ENCODE measurements at regions not wholly inside any gene's neighbourhood (a gene's known extent, or its start where the extent isn't known, plus 50 kb on each side); places are given as distances from the start of the nearest gene placed in this dataset.

- no peaks in the 10 kb centered on the region for H3K79me2 ChIP-seq (ENCODE audit: control insufficient read depth, low read length)
- no peaks in the 10 kb centered on the region for H3K4me1 ChIP-seq (ENCODE audit: control insufficient read depth, low read length)
- H4K20me1 ChIP-seq (ENCODE audit: control insufficient read depth, insufficient read depth, low read depth, low read length): no peaks in the 10 kb centered on the region
- TF ChIP-seq, protein P1, sequence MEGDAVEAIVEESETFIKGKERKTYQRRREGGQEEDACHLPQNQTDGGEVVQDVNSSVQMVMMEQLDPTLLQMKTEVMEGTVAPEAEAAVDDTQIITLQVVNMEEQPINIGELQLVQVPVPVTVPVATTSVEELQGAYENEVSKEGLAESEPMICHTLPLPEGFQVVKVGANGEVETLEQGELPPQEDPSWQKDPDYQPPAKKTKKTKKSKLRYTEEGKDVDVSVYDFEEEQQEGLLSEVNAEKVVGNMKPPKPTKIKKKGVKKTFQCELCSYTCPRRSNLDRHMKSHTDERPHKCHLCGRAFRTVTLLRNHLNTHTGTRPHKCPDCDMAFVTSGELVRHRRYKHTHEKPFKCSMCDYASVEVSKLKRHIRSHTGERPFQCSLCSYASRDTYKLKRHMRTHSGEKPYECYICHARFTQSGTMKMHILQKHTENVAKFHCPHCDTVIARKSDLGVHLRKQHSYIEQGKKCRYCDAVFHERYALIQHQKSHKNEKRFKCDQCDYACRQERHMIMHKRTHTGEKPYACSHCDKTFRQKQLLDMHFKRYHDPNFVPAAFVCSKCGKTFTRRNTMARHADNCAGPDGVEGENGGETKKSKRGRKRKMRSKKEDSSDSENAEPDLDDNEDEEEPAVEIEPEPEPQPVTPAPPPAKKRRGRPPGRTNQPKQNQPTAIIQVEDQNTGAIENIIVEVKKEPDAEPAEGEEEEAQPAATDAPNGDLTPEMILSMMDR (IDR thresholded peaks at IDR 0.05; ENCODE audit: low read depth, low read length, poor library complexity, severe bottlenecking): no peak
- no peak for TF ChIP-seq EZH2phosphoT487 (IDR thresholded peaks at IDR 0.05; ENCODE audit: borderline replicate concordance, low read length)
- no peak overlapping the region for H3K27ac ChIP-seq (ENCODE audit: low read depth, low read length)
- no peaks in the 10 kb centered on the region for H3K9me3 ChIP-seq (ENCODE audit: control insufficient read depth, insufficient read depth, low read length)
- no peaks in the 10 kb centered on the region for H3K27me3 ChIP-seq (ENCODE audit: control insufficient read depth, low read length)
- H3F3A ChIP-seq (ENCODE audit: control insufficient read depth, insufficient read depth): no peaks in the 10 kb centered on the region
- no peak overlapping the region for H3K4me3 ChIP-seq (ENCODE audit: low read length)
- no peaks in the 10 kb centered on the region for H3K9me2 ChIP-seq (replicated peaks; ENCODE audit: control insufficient read depth, low read length)
- no peak overlapping the region for H3K4me2 ChIP-seq (ENCODE audit: low read length)
- no peaks in the 10 kb centered on the region for H3K36me3 ChIP-seq (ENCODE audit: control insufficient read depth, low read length)
Measured at GRCh38 chr14:31953210-31953609, 123.9 kb upstream of the ARHGAP5 start.

DNA sequence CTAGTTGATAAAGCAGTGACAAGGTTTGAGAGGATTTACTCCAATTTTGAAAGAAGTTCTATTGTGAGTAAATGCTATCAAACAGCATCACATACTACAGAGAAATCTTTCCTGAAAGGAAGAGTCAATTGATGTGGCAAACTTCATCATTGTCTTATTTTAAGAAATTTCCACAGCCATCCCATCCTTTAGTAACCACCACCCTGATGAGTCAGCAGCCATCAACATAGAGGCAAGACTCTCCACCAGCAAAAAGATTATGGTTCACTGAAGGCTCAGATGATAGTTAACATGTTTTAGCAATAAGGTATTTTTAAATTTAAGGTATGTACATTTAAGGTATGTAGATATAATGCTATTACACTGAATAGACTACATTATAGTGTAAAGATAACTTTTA is 122.1 kb upstream of the ARHGAP5 start:
- H3K27ac ChIP-seq (ENCODE audit: low read depth, low read length): no peak overlapping the region
- no peaks in the 10 kb centered on the region for H3K4me1 ChIP-seq (ENCODE audit: control insufficient read depth, low read length)
- no peaks in the 10 kb centered on the region for H4K20me1 ChIP-seq (ENCODE audit: control insufficient read depth, insufficient read depth, low read depth, low read length)
- no peaks in the 10 kb centered on the region for H3K36me3 ChIP-seq (ENCODE audit: control insufficient read depth, low read length)
- H3K9me3 ChIP-seq (ENCODE audit: control insufficient read depth, insufficient read depth, low read length): no peaks in the 10 kb centered on the region
- H3K4me2 ChIP-seq (ENCODE audit: low read length): no peak overlapping the region
- H3K27me3 ChIP-seq (ENCODE audit: control insufficient read depth, low read length): no peaks in the 10 kb centered on the region
- no peaks in the 10 kb centered on the region for H3K9me2 ChIP-seq (replicated peaks; ENCODE audit: control insufficient read depth, low read length)
- no peaks in the 10 kb centered on the region for H3K79me2 ChIP-seq (ENCODE audit: control insufficient read depth, low read length)
- no peaks in the 10 kb centered on the region for H3F3A ChIP-seq (ENCODE audit: control insufficient read depth, insufficient read depth)
- TF ChIP-seq EZH2phosphoT487 (IDR thresholded peaks at IDR 0.05; ENCODE audit: borderline replicate concordance, low read length): no peak
- TF ChIP-seq, protein P1 (IDR thresholded peaks at IDR 0.05; ENCODE audit: low read depth, low read length, poor library complexity, severe bottlenecking): no peak
- no peak overlapping the region for H3K4me3 ChIP-seq (ENCODE audit: low read length)

DNA sequence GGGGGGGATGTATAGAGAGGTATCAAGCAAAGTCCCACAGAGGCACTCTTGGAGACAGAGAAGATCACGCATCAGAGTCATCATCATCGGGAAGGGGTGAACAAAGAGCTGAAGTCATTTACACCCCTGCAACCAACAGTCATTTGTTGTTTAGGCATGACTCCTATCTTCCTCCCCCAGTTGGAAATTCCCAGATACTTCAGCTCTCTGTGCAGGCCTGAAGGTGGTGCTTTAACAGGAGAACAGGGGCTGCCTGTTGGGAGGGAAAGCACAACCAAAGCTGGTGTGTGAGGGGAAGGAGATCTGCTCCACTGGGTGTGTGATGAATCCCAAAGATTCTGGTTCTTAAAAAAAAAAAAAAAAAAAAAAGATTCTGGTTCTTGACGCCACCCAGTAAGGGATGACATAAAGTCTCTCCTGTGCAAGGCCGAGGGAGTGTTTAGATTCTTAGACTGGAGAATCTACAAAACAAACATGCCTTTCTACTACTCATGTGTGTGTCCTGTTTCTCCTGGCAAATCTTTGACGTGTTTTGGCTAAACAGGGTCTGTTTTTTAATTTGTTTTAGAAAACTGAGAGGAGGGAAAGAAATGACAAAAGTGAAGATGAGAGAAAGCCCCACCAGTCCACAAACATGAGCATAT is 121.0 kb upstream of the ARHGAP5 start:
- Histone ChIP-seq H4K20me1 (ENCODE audit: control insufficient read depth, insufficient read depth, low read depth, low read length) (no peaks in the 10 kb centered on the region), H3K36me3 (ENCODE audit: control insufficient read depth, low read length) (no peaks in the 10 kb centered on the region), H3K79me2 (ENCODE audit: control insufficient read depth, low read length) (no peaks in the 10 kb centered on the region), H3K4me3 (ENCODE audit: low read length) (no peak overlapping the region), H3K4me2 (ENCODE audit: low read length) (no peak overlapping the region), H3K27ac (ENCODE audit: low read depth, low read length) (no peak overlapping the region), H3K27me3 (ENCODE audit: control insufficient read depth, low read length) (no peaks in the 10 kb centered on the region), H3K4me1 (ENCODE audit: control insufficient read depth, low read length) (no peaks in the 10 kb centered on the region), H3K9me2 (replicated peaks; ENCODE audit: control insufficient read depth, low read length) (no peaks in the 10 kb centered on the region), H3F3A (ENCODE audit: control insufficient read depth, insufficient read depth) (no peaks in the 10 kb centered on the region), H3K9me3 (ENCODE audit: control insufficient read depth, insufficient read depth, low read length) (no peaks in the 10 kb centered on the region)
- TF ChIP-seq EZH2phosphoT487 (IDR thresholded peaks at IDR 0.05; ENCODE audit: borderline replicate concordance, low read length): no peak
- TF ChIP-seq, protein P1 (IDR thresholded peaks at IDR 0.05; ENCODE audit: low read depth, low read length, poor library complexity, severe bottlenecking): no peak

All from DOHH2 (cell line).